Heart left ventricle (tissue), 16 donors: ENCODE measurements at regions not wholly inside any gene's neighbourhood (a gene's known extent, or its start where the extent isn't known, plus 50 kb on each side); places are given as distances from the start of the nearest gene placed in this dataset.

ENCODE experiments used
- ATAC-seq, 4 donors: fragments of 200-7000 bp; cut with Tn5 transposase; one replicate each; pipeline ENCODE4 v1.9.1; 2020 to 2022; ENCODE audit warnings: moderate library complexity in 4 of 4, mild to moderate bottlenecking in 3 of 4, moderate number of reproducible peaks in 1 of 4
- DNase-seq, 5 donors: peaks; one replicate each; pipeline ENCODE4 v3.0.0-alpha.2; 2020
- H3K27ac ChIP-seq, 12 donors: fragments of 200-600 bp; sonication (generic) in 4 of 12; one replicate each; pipeline versions ENCODE4 v1.5.0 to v1.8.0; 2016 to 2022; ENCODE audit warnings: mild to moderate bottlenecking in 2 of 12
- H3K27me3 ChIP-seq, 9 donors: fragments of 200-600 bp; sonication (generic) in 2 of 9; one replicate each; pipeline versions ENCODE4 v1.5.1 to v1.8.0; 2016 to 2022; ENCODE audit warnings: mild to moderate bottlenecking in 3 of 9
- H3K36me3 ChIP-seq, 9 donors: fragments of 200-600 bp; sonication (generic) in 2 of 9; one replicate each; pipeline versions ENCODE4 v1.5.0 to v1.8.0; 2018 to 2022; ENCODE audit warnings: mild to moderate bottlenecking in 2 of 9
- H3K4me1 ChIP-seq, 12 donors: fragments of 200-600 bp; sonication (generic) in 4 of 12; one replicate each; pipeline versions ENCODE4 v1.5.0 to v1.8.0; 2016 to 2022; ENCODE audit warnings: mild to moderate bottlenecking in 3 of 12
- H3K4me3 ChIP-seq, 12 donors: fragments of 200-600 bp; sonication (generic) in 4 of 12; one replicate each; pipeline versions ENCODE4 v1.5.0 to v1.8.0; 2017 to 2022; ENCODE audit warnings: mild to moderate bottlenecking in 9 of 12, moderate library complexity in 4 of 12
- H3K9me3 ChIP-seq, 12 donors: fragments of 200-600 bp; sonication (generic) in 4 of 12; one replicate each; pipeline versions ENCODE4 v1.5.0 to v1.8.0; 2016 to 2022; ENCODE audit warnings: mild to moderate bottlenecking in 1 of 12
- CTCF ChIP-seq, 12 donors: fragments of 200-600 bp; sonication (generic) in 4 of 12; IDR thresholded peaks; one replicate each; pipeline versions ENCODE4 v1.5.0 to v1.8.0; 2018 to 2022; ENCODE audit warnings: antibody characterized with exemption in 12 of 12, mild to moderate bottlenecking in 5 of 12
- POLR2A ChIP-seq, 2 donors: fragments of 450-650 bp; IDR thresholded peaks; one replicate each; pipeline ENCODE4 v1.6.1; 2017; ENCODE audit warnings: antibody characterized with exemption in 2 of 2, mild to moderate bottlenecking in 2 of 2, moderate library complexity in 2 of 2
- WGBS, 4 donors: extraction: QIAGEN DNeasy Blood & Tissue Kit in 2 of 4; methylation state at CpG; one replicate each; pipeline versions ENCODE4 v1.1.5 to v1.1.7; 2013 to 2018; 5-methylcytosine and 5-hydroxymethylcytosine counted together
- intact Hi-C, 10 donors: fragments of 100-400 bp; cut with DNase I; formaldehyde crosslinking; loops; one replicate each; pipeline versions ENCODE4 v1.11.1 to v1.14.2; 2022
- donor health status: ischemic (EF 13 %, LVEDD 7.1; RV severe dilation, severe dysfunction).
- donor health status: healthy with polysubstance abuse.
- donor health status: DM: no; HTN: yes; CAD: no.
- donor health status: DM: no; HTN: no; CAD: no.
- donor health status: ischemic (EF 25% LVEDD 6.9; RV normal size, moderate dysfunction).
- donor health status: ischemic (EF 25% LVEDD 5.7; RV mildly dilated, moderate dysfunction).
- donor health status: healthy.
- donor health status: DM: yes; HTN: yes; CAD: no.
- donor health status: ischemic (EF 35%, LVEDD 5.7; RV mildly dilated, moderate dysfunction).
- donor health status: nonischemic (EF 11% LVEDD 7.7; RV severe dilation, severe dysfunction).
- donor health status: DM: yes; HTN: yes; CAD: no.
- donor health status: PGD.
- donor health status: ischemic (EF 29% LVEDD 5.4; RV normal size, mild dysfunction).
- donor health status: nonischemic (EF 23%, LVEDD 6.1; RV moderate dilation, normal function).

GRCh38 chr3:174409086-174409743 is 449.9 kb upstream of the NAALADL2 start:
- intact Hi-C loops, result no loop called here
- Histone ChIP-seq H3K9me3 (no peaks in the 10 kb centered on the region), H3K36me3 (no peaks in the 10 kb centered on the region), H3K4me1 (no peaks in the 10 kb centered on the region), H3K4me3 (no peak overlapping the region), H3K27me3 (no peaks in the 10 kb centered on the region), H3K27ac (no peak overlapping the region)
- 55 to 88% (median 71%) methylated on average over 3 of the region's 3 CpGs for WGBS, 4 donors
- TF ChIP-seq CTCF (IDR thresholded peaks at IDR 0.05) (no peak), POLR2A (IDR thresholded peaks at IDR 0.05) (no peak)
- DNase-seq (no peak), ATAC-seq (no peak)

GRCh38 chr3:174413062-174413912 is 445.8 kb upstream of the NAALADL2 start:
- DNase-seq (no peak), ATAC-seq (no peak)
- Histone ChIP-seq H3K9me3 (no peaks in the 10 kb centered on the region), H3K27me3 (no peaks in the 10 kb centered on the region), H3K27ac (no peak overlapping the region), H3K4me3 (no peak overlapping the region), H3K4me1 (no peaks in the 10 kb centered on the region), H3K36me3 (no peaks in the 10 kb centered on the region)
- 36 to 70% (median 55%) methylated on average over 2 of the region's 2 CpGs for WGBS, 4 donors
- intact Hi-C loops, result no loop called here
- TF ChIP-seq CTCF (IDR thresholded peaks at IDR 0.05) (no peak), POLR2A (IDR thresholded peaks at IDR 0.05) (no peak)

GRCh38 chr3:174414902-174415301 is 444.2 kb upstream of the NAALADL2 start:
- Histone ChIP-seq H3K36me3 (no peaks in the 10 kb centered on the region), H3K27me3 (no peaks in the 10 kb centered on the region), H3K4me1 (no peaks in the 10 kb centered on the region), H3K27ac (no peak overlapping the region), H3K9me3 (no peaks in the 10 kb centered on the region), H3K4me3 (no peak overlapping the region)
- TF ChIP-seq POLR2A (IDR thresholded peaks at IDR 0.05) (no peak), CTCF (IDR thresholded peaks at IDR 0.05) (no peak)
- no peak for ATAC-seq
- no peak for DNase-seq
- intact Hi-C loops, result no loop called here
- WGBS, 4 donors, result 93 to 95% (median 93%) methylated on average over 1 of the region's 1 CpG

GRCh38 chr3:174417573-174417972 is 441.6 kb upstream of the NAALADL2 start:
- Histone ChIP-seq H3K36me3 (no peaks in the 10 kb centered on the region), H3K4me3 (no peak overlapping the region), H3K4me1 (no peaks in the 10 kb centered on the region), H3K9me3 (no peaks in the 10 kb centered on the region), H3K27me3 (no peaks in the 10 kb centered on the region), H3K27ac (no peak overlapping the region)
- no peak for DNase-seq
- ATAC-seq, result peak in 1 of 4 donors; percentile 59
- 62 to 89% (median 75%) methylated on average over 4 of the region's 4 CpGs for WGBS, 4 donors
- intact Hi-C loops, result no loop called here
- TF ChIP-seq POLR2A (IDR thresholded peaks at IDR 0.05) (no peak), CTCF (IDR thresholded peaks at IDR 0.05) (no peak)
